ENCODE measurements at regions not wholly inside any gene's neighbourhood (a gene's known extent, or its start where the extent isn't known, plus 50 kb on each side); places are given as distances from the start of the nearest gene placed in this dataset.

GRCh38 chr5:116640236-116640635 lies 65.6 kb upstream of the SEMA6A start:
- no peak overlapping the region for H3K4me3 Mint-ChIP-seq
- no peak for TF ChIP-seq CTCF (conservative IDR thresholded peaks at IDR 0.05)
- no peak overlapping the region for H3K27ac Mint-ChIP-seq (ENCODE audit: unreplicated experiment)
- no peaks in the 10 kb centered on the region for H3K4me1 Mint-ChIP-seq
- H3K9me3 Mint-ChIP-seq: peaks cover 4% of the 10 kb centered on the region
- no peak for DNase-seq (ENCODE audit: low read depth, low spot score)
- no peaks in the 10 kb centered on the region for H3K27me3 Mint-ChIP-seq (ENCODE audit: low read depth)
- no peaks in the 10 kb centered on the region for H3K36me3 Mint-ChIP-seq (ENCODE audit: low read depth)

- Mint-ChIP-seq H3K36me3 (ENCODE audit: low read depth) (no peaks in the 10 kb centered on the region), H3K4me3 (no peak overlapping the region), H3K27me3 (ENCODE audit: low read depth) (no peaks in the 10 kb centered on the region), H3K27ac (ENCODE audit: unreplicated experiment) (no peak overlapping the region), H3K4me1 (no peaks in the 10 kb centered on the region), H3K9me3 (peaks cover 4% of the 10 kb centered on the region)
- no peak for DNase-seq (ENCODE audit: low read depth, low spot score)
- TF ChIP-seq CTCF (conservative IDR thresholded peaks at IDR 0.05): no peak
These were observed 62.6 kb upstream of the SEMA6A start for GRCh38 chr5:116637149-116637740.

GRCh38 chr5:116632890-116633289 lies 58.3 kb upstream of the SEMA6A start:
- no peak overlapping the region for H3K27ac Mint-ChIP-seq (ENCODE audit: unreplicated experiment)
- no peaks in the 10 kb centered on the region for H3K27me3 Mint-ChIP-seq (ENCODE audit: low read depth)
- no peak overlapping the region for H3K4me3 Mint-ChIP-seq
- no peaks in the 10 kb centered on the region for H3K36me3 Mint-ChIP-seq (ENCODE audit: low read depth)
- no peak for TF ChIP-seq CTCF (conservative IDR thresholded peaks at IDR 0.05)
- no peak for DNase-seq (ENCODE audit: low read depth, low spot score)
- no peaks in the 10 kb centered on the region for H3K4me1 Mint-ChIP-seq
- H3K9me3 Mint-ChIP-seq: peaks cover 4% of the 10 kb centered on the region

GRCh38 chr5:116631147-116631546 lies 56.5 kb upstream of the SEMA6A start:
- no peak for TF ChIP-seq CTCF (conservative IDR thresholded peaks at IDR 0.05)
- H3K27me3 Mint-ChIP-seq (ENCODE audit: low read depth): no peaks in the 10 kb centered on the region
- no peaks in the 10 kb centered on the region for H3K4me1 Mint-ChIP-seq
- H3K27ac Mint-ChIP-seq (ENCODE audit: unreplicated experiment): no peak overlapping the region
- DNase-seq (ENCODE audit: low read depth, low spot score): no peak
- H3K36me3 Mint-ChIP-seq (ENCODE audit: low read depth): no peaks in the 10 kb centered on the region
- no peak overlapping the region for H3K4me3 Mint-ChIP-seq
- H3K9me3 Mint-ChIP-seq: peaks cover 4% of the 10 kb centered on the region

- Mint-ChIP-seq H3K36me3 (ENCODE audit: low read depth) (no peaks in the 10 kb centered on the region), H3K4me1 (no peaks in the 10 kb centered on the region), H3K27me3 (ENCODE audit: low read depth) (no peaks in the 10 kb centered on the region), H3K4me3 (no peak overlapping the region), H3K27ac (ENCODE audit: unreplicated experiment) (no peak overlapping the region), H3K9me3 (no peaks in the 10 kb centered on the region)
- TF ChIP-seq CTCF (conservative IDR thresholded peaks at IDR 0.05): no peak
- no peak for DNase-seq (ENCODE audit: low read depth, low spot score)
These were observed 54.5 kb upstream of the SEMA6A start for GRCh38 chr5:116629168-116629567.

Data from neural crest cell (in vitro differentiated cells).